ENCODE measurements at regions not wholly inside any gene's neighbourhood (a gene's known extent, or its start where the extent isn't known, plus 50 kb on each side); places are given as distances from the start of the nearest gene placed in this dataset.
"Not testable (repeated sequence)": the region's sequence is repeated elsewhere in the genome, so short reads cannot be mapped to it uniquely, and the experiment has no call there.

DNA sequence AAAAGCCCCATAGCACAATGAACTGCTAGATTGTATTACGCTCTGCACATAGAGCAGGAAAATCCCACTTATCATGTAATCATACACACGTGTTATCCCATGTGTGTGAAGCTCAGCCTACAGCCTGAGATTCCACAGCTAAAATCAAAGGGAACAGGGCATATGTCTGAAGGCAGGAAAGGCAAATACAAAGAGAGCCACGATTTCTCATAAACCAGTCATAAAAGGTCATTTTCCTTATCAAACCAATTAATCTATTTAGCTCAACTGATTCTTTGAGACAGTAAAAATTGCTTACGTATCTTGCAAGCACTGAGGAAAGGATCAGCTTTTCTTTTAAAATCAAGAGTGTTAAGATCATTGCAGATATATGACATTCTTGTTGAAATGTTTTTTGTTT is 199.5 kb upstream of the TBL1XR1 start:
- TF ChIP-seq POLR2AphosphoS5 (IDR thresholded peaks at IDR 0.05; ENCODE audit: low read depth, low read length) (no peak), POLR2A (IDR thresholded peaks at IDR 0.05; ENCODE audit: low read depth, low read length) (no peak), PAX5 (IDR thresholded peaks at IDR 0.05; ENCODE audit: insufficient read depth, low read length, severe bottlenecking) (no peak), TAF1 (IDR thresholded peaks at IDR 0.05; ENCODE audit: low read depth, low read length) (no peak), SPI1 (IDR thresholded peaks at IDR 0.05; ENCODE audit: low read depth, low read length) (no peak), POU2F2 (IDR thresholded peaks at IDR 0.05; ENCODE audit: low read depth, low read length) (no peak)
- FAIRE-seq: no peak

DNA sequence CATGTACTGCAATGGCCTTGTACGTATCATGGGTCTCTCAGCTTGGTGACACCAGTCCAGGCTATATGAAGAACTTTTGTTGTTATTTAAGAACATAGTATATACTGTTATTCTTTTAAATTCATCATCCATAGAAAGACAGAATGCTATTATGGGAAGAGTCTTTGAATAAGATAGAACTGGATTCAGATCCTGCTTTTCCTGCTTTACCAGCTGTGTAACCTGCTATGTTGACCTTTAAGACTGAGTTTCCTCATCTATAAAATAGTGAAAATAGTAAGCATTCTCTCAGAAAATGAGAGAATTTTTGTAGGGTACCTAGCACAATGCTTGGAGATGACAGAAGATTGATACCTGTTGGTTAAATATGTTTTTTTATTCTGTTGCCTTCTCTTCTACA is 204.1 kb upstream of the TBL1XR1 start:
- DNase-seq (ENCODE audit: insufficient read length, low spot score) (no peak), FAIRE-seq (no peak)
- no peak for TF ChIP-seq PAX5 (IDR thresholded peaks at IDR 0.05; ENCODE audit: insufficient read depth, low read length, severe bottlenecking)
- no peak for TF ChIP-seq POLR2A (IDR thresholded peaks at IDR 0.05; ENCODE audit: low read depth, low read length)
- no peak for TF ChIP-seq POU2F2 (IDR thresholded peaks at IDR 0.05; ENCODE audit: low read depth, low read length)
- no peak for TF ChIP-seq SPI1 (IDR thresholded peaks at IDR 0.05; ENCODE audit: low read depth, low read length)
- TF ChIP-seq POLR2AphosphoS5 (IDR thresholded peaks at IDR 0.05; ENCODE audit: low read depth, low read length): no peak
- TF ChIP-seq TAF1 (IDR thresholded peaks at IDR 0.05; ENCODE audit: low read depth, low read length): no peak

More for the DNA sequence above, 199.5 kb upstream of the TBL1XR1 start:
- no peak for DNase-seq (ENCODE audit: insufficient read length, low spot score)

DNA sequence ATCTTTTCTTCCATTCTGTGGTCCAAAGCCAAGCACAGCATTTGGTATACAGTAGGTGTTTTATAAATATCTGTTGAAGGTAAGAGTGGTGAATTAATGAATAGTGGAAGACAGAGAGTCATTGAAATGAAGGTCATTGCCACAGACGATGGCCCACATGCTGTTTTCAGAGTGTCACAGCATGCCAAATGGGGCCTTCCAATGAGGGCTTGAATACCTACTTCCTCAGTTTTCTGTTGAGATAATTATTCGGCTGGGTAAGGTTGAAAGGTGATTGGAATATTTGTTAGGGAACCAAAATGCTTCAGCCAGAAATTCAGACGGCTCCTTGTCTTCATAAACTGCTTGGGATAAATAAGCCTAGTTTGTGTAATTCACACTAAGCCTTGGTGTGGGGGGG is 205.3 kb upstream of the TBL1XR1 start:
- DNase-seq (ENCODE audit: insufficient read length, low spot score): no peak
- FAIRE-seq: no peak

DNA sequence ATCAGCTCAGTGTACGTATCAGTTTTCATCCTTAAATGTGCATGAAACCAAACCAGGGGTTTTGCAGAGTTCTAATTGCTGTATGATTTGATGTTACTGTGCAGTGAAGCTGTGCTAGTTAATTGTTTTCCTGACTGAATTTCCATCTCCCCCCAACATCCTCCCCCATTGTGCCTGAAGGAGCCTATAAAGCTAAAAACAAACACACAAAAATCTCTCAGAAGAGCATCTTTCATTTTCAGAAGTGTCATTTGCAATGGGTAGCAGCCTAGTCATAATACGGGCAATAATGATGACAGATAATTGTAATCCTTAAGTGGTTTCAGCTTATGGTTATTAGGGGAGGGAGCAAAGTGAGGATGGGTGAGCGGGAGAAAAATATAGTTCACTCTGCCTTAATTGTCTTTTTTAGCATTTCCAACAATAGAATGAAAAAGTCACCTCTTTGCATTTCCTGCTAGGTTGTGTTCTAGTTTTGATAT is 207.9 kb upstream of the TBL1XR1 start:
- no peak for FAIRE-seq
- DNase-seq (ENCODE audit: insufficient read length, low spot score): no peak

More for the DNA sequence above, 205.3 kb upstream of the TBL1XR1 start:
- TF ChIP-seq POLR2A (IDR thresholded peaks at IDR 0.05; ENCODE audit: low read depth, low read length) (no peak), POU2F2 (IDR thresholded peaks at IDR 0.05; ENCODE audit: low read depth, low read length) (no peak), POLR2AphosphoS5 (IDR thresholded peaks at IDR 0.05; ENCODE audit: low read depth, low read length) (no peak), TAF1 (IDR thresholded peaks at IDR 0.05; ENCODE audit: low read depth, low read length) (no peak), SPI1 (IDR thresholded peaks at IDR 0.05; ENCODE audit: low read depth, low read length) (no peak), PAX5 (IDR thresholded peaks at IDR 0.05; ENCODE audit: insufficient read depth, low read length, severe bottlenecking) (no peak)

DNA sequence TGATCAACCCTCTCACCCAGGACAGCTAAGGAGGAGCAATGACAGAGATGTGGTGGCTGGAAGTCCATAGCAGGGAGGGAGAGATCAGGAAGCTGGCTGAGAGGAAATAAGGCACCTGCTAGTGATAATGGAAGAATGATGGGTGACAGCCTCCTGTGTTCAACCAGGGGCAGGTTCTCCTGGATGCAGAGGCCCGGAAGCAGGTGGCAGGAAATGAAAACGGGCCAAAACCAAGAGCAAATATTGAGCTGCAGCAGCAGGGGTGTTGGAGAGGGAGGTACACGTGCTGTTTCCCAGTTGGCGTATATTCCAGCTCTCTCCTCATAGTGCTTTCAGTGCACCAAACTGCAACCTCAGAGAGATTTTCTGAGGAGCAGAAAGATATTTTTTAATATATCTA is 213.4 kb upstream of the TBL1XR1 start:
- no peak for DNase-seq (ENCODE audit: insufficient read length, low spot score)
- TF ChIP-seq POLR2AphosphoS5 (IDR thresholded peaks at IDR 0.05; ENCODE audit: low read depth, low read length) (no peak), SPI1 (IDR thresholded peaks at IDR 0.05; ENCODE audit: low read depth, low read length) (no peak), TAF1 (IDR thresholded peaks at IDR 0.05; ENCODE audit: low read depth, low read length) (no peak), POLR2A (IDR thresholded peaks at IDR 0.05; ENCODE audit: low read depth, low read length) (no peak)
- no peak for FAIRE-seq

More for the DNA sequence above, 207.9 kb upstream of the TBL1XR1 start:
- TF ChIP-seq TAF1 (IDR thresholded peaks at IDR 0.05; ENCODE audit: low read depth, low read length) (no peak), POLR2A (IDR thresholded peaks at IDR 0.05; ENCODE audit: low read depth, low read length) (no peak), PAX5 (IDR thresholded peaks at IDR 0.05; ENCODE audit: insufficient read depth, low read length, severe bottlenecking) (no peak), SPI1 (IDR thresholded peaks at IDR 0.05; ENCODE audit: low read depth, low read length) (no peak), POLR2AphosphoS5 (IDR thresholded peaks at IDR 0.05; ENCODE audit: low read depth, low read length) (no peak)

DNA sequence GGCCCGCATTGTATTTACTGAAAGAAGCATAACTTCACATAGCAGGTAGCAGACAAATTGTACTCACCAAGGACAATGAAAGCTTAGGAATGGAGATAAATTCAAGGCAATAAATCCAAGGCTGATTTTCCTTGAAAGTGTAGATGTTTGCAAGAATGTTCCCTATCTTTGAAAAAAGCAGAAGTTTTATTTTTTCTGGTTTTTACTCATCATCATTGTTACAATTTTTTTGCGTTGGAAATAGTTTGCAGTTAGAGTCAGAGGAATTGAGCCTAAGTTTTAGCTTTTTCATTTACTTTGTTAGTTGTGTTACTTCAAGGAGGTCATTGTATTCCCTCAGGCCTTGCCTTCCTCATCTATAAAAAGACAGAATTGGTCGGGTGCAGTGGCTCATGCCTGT is 213.9 kb upstream of the TBL1XR1 start:
- FAIRE-seq (peak; percentile 26), DNase-seq (ENCODE audit: insufficient read length, low spot score) (no peak)
- TF ChIP-seq TAF1 (IDR thresholded peaks at IDR 0.05; ENCODE audit: low read depth, low read length) (no peak), POLR2AphosphoS5 (IDR thresholded peaks at IDR 0.05; ENCODE audit: low read depth, low read length) (no peak), POLR2A (IDR thresholded peaks at IDR 0.05; ENCODE audit: low read depth, low read length) (no peak), SPI1 (IDR thresholded peaks at IDR 0.05; ENCODE audit: low read depth, low read length) (no peak), PAX5 (IDR thresholded peaks at IDR 0.05; ENCODE audit: insufficient read depth, low read length, severe bottlenecking) (no peak), POU2F2 (IDR thresholded peaks at IDR 0.05; ENCODE audit: low read depth, low read length) (no peak)

DNA sequence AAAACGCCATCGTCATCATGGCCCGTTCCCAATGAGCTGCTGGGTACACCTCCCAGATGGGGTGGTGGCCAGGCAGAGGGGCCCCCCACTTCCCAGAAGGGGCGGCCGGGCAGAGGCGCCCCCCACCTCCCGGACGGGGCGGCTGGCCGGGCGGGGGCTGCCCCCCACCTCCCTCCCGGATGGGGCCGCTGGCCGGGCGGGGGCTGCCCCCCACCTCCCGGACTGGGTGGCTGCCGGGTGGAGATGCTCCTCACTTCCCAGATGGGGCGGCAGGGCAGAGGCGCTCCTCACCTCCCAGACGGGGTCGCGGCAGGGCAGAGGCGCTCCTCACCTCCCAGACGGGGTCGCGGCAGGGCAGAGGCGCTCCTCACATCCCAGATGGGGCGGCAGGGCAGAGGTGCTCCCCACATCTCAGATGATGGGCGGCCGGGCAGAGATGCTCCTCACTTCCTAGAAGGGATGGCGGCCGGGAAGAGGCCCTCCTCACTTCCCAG is 215.4 kb upstream of the TBL1XR1 start:
- FAIRE-seq; DNase-seq (ENCODE audit: insufficient read length, low spot score): not testable (repeated sequence)

DNA sequence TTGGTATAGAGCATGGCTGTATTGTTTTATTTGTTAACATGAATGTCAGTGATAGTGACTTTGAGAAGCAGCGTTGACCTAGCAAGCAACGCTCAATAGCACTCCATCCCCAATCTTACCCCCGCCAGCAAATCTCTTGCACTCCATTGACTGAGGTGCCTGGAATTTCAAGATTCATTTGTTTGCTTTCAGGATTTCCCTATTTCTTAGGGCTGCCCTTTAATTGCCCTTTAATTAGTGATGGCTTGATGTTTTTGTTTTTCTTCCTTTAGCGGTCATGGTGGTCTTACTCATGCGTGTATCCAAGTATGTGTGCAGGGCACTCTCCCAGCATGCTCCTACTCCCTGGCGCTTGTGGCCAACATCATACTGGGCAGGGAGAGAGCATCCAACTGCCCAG is 216.8 kb upstream of the TBL1XR1 start:
- no peak for FAIRE-seq
- DNase-seq (ENCODE audit: insufficient read length, low spot score): no peak

DNA sequence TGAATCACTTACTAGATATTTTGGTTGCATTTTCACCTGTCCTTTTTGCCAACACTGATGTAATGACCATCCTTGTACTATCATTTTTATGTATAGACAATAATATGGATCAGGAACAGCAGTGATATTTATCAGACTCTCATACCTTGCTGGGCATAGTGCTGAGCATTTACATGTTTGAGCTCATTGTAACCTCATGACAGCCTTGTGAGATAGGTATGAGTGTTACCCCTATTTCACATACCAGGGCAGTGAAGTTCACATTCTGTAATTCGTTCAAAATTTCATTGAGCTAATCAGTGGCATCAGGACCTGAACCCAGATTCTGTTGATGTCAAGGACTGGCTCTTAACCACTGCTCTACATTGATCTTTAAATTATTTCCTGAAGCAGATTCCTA is 221.5 kb upstream of the TBL1XR1 start:
- FAIRE-seq: no peak
- TF ChIP-seq POLR2A (IDR thresholded peaks at IDR 0.05; ENCODE audit: low read depth, low read length): no peak
- TF ChIP-seq POLR2AphosphoS5 (IDR thresholded peaks at IDR 0.05; ENCODE audit: low read depth, low read length): no peak
- no peak for TF ChIP-seq POU2F2 (IDR thresholded peaks at IDR 0.05; ENCODE audit: low read depth, low read length)
- no peak for TF ChIP-seq SPI1 (IDR thresholded peaks at IDR 0.05; ENCODE audit: low read depth, low read length)
- no peak for TF ChIP-seq TAF1 (IDR thresholded peaks at IDR 0.05; ENCODE audit: low read depth, low read length)
- no peak for TF ChIP-seq PAX5 (IDR thresholded peaks at IDR 0.05; ENCODE audit: insufficient read depth, low read length, severe bottlenecking)
- DNase-seq (ENCODE audit: insufficient read length, low spot score): no peak

More for the DNA sequence above, 216.8 kb upstream of the TBL1XR1 start:
- TF ChIP-seq PAX5 (IDR thresholded peaks at IDR 0.05; ENCODE audit: insufficient read depth, low read length, severe bottlenecking) (no peak), POU2F2 (IDR thresholded peaks at IDR 0.05; ENCODE audit: low read depth, low read length) (no peak), SPI1 (IDR thresholded peaks at IDR 0.05; ENCODE audit: low read depth, low read length) (no peak), POLR2AphosphoS5 (IDR thresholded peaks at IDR 0.05; ENCODE audit: low read depth, low read length) (no peak), TAF1 (IDR thresholded peaks at IDR 0.05; ENCODE audit: low read depth, low read length) (no peak), POLR2A (IDR thresholded peaks at IDR 0.05; ENCODE audit: low read depth, low read length) (no peak)

DNA sequence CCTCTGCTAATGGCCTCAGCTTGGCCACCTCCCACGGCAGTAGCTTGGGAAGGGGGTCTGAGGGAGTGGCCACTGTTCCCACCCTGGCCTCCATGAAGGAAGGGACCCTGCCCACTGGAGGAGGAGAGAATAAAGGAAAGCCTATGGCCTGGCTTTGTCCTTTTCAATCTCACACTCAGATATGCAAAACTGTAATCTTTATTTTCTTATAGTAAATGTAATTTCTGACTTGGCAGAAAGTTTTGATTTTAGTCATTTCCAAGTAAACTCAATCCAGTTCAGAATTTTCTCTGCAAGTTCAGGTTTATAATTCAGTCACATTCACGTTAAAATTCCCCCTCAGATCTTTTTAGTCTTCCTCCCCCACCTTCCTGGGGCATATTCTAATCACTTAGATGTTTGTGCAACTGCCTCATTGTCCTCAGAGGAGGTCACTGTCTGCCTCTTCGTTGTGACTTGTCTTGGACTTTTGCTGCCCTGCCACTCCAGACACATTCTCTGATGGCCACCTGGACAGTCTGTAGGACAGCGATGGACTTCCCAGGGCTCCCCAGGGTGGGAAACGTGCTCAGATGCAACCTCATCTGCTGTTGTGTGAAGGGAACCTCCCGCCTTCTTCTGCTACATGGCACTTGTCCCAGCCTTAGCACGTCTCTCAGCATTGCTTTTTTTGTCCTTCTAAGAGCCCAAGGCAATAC is 222.8 kb upstream of the TBL1XR1 start:
- no peak for TF ChIP-seq SPI1 (IDR thresholded peaks at IDR 0.05; ENCODE audit: low read depth, low read length)
- peak; percentile 21; the same call in 1 of the 2 replicates for TF ChIP-seq POU2F2 (IDR thresholded peaks at IDR 0.05; ENCODE audit: low read depth, low read length)
- TF ChIP-seq POLR2A (IDR thresholded peaks at IDR 0.05; ENCODE audit: low read depth, low read length): no peak
- FAIRE-seq: peak; percentile 54
- DNase-seq (ENCODE audit: insufficient read length, low spot score): no peak

Data from GM12891 (cell line).